HG02798 (cell line): ENCODE measurements at regions not wholly inside any gene's neighbourhood (a gene's known extent, or its start where the extent isn't known, plus 50 kb on each side); places are given as distances from the start of the nearest gene placed in this dataset.

Experiments used
- ATAC-seq: cut with Tn5 transposase; IDR thresholded peaks from one replicate; pipeline ENCODE4 v1.9.1; 2021; ENCODE audit warnings: mild to moderate bottlenecking; ENCODE audit not compliant: unreplicated experiment, poor library complexity

DNA sequence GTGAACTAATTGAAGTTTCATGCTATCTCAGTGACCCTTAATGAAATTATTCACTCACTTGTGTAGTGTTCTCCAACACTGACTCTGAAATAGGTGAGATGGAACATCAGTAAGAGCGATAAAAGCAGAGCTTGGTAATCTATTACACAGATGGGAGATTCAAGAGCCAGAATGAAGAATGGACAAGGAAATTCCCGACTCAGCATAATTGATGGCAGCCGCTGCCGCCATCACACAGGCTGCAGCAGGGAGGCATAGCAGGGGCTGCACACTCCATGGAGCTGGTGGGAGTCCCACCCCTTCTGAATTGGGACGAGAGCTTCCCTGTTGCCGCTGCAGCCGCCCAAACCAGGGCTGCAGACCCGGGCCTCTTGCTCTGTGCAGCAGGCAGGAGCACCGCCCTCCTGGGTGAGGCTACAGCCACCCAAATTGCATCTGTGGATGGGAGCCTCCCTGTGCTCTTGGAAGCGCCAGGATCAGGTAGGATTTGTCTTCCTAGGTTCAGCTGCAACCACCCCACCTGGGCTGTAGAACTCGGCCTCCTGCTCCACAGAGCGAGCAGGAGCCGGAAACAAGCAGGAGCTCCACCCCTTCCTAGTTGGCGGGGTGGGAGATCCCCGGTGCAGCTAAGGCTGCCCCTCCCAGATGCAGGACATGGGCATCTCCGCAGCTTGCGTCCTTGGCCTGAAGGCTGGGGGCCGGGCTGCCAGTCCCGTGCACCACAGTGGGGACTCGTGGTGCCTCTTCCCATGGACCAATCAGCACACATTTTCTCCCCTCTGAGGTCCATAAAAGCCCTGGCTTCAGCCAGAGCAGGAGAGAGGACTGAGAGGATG lies 535.1 kb upstream of the LUZP2 start:
- ATAC-seq = no peak

DNA sequence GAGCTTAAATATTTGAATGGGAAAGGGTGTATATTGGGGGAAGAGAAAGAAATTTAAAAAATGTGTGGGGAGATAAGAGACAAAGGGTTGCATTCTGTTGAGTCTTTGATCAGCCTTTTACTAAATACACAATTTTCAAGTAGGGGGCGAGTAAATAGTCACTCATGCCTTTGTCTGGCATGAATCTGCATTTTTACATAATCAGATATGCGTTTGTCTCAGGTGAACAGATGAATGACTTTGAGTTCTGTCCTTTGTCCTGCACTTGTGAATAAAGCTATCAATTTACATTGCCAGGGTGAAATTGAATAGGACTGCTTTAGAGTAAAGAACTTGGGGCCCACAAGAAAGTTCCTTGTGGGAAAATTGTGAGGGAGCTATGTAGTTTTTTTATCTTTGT lies 523.6 kb upstream of the LUZP2 start:
- ATAC-seq = no peak

DNA sequence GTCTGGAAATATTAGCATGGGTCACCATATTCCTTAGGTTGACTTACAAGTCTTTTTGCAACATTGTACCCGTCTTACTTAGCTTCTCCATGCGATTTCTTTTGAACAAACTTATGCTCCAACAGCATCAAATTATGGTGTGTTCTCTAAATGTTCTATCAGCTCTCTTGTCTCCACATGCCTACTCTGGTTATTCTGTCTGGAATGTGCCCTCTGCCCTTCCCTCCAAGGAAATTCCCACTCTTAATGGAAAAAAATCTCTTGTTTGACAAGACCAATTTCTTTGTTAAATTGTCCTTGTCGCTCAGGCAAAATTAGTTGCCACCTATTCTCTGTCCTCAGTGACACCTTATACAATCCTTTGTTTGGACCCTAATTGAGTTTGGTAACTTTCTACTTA lies 522.8 kb upstream of the LUZP2 start:
- ATAC-seq = no peak

DNA sequence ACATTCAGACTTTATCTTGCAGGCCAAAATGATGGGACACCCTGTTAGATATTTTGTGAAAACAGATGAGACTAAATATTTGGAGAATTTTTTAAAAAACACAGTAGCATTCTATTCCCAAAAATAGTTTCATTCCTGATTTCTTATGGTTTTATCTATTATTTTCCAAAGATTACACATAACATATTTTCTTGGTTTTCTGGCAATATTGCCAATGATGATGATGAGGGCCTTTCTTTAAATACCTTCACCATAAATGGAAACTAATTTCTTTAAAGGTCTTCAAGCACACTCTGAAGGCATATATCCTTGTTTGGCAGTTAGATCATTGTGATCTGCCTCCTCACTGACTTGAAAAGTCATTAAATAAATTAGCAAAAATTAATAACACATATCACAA lies 522.3 kb upstream of the LUZP2 start:
- no peak for ATAC-seq

DNA sequence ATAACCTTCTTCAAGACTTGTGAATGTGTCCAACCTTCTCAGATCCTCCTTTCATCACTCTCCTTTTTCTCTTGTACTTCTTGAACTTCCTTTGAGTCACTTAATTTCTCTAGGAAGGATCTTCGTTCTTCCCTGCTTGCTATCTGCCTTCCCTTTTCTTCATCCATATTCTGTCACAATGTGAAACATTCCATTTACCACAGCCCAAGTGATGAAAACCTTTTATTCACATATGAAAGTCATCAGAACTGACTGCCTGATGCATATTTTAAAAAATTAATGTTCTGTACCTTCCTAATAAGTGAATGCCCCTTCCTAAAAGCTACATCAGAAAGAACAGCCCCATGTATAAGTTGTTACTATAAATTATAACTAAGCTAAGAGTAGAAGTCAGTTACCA lies 520.4 kb upstream of the LUZP2 start:
- ATAC-seq = no peak

DNA sequence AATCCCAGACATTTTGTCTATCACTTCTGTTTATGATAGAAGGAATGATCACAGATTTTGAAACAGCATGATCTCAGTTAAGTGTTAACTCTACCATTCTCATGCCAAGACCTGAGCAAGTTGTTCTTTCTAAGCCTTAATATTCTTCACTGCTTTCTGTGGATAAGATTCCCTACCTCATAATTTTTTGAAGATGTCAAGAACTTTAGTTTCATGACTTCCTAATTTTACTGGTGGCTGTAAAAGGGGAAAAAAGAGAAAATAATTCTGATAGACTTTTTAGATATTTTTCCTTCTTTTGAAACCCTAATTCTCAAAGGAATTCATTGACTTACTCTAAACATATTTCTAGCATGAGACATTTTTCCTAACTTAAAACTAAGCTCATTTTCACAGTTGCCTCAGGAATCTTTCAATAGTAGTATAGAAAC lies 520.0 kb upstream of the LUZP2 start:
- ATAC-seq = no peak

DNA sequence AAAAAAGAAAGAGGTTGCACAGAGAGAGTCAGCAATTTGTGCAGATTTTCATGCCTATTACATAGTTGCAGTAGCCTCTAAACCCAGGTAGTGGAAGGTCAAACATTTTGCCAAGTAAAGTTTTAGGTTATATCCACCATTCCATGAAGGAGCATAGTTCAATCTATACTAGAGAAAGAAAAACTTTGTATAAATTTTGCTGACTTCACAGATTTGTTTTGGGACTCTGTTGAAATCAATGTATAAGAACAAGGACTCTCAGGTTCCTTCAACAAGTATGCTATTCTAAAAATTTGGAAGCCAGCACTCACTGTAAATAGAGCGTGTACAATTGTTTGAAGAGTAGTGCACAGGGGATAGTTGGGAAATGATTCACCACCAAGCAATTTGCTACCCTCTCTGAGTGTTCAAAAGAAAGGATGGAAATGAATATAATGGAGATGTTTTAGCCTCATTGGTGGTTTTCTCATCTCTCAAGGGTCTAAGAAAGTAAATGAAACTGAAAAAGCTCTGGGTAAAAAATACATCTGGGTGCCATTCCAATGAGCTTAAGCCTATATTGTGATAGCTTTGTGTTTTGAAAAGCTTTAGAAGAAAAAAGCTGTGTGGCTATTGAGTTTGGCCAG lies 508.4 kb upstream of the LUZP2 start:
- ATAC-seq = no peak

DNA sequence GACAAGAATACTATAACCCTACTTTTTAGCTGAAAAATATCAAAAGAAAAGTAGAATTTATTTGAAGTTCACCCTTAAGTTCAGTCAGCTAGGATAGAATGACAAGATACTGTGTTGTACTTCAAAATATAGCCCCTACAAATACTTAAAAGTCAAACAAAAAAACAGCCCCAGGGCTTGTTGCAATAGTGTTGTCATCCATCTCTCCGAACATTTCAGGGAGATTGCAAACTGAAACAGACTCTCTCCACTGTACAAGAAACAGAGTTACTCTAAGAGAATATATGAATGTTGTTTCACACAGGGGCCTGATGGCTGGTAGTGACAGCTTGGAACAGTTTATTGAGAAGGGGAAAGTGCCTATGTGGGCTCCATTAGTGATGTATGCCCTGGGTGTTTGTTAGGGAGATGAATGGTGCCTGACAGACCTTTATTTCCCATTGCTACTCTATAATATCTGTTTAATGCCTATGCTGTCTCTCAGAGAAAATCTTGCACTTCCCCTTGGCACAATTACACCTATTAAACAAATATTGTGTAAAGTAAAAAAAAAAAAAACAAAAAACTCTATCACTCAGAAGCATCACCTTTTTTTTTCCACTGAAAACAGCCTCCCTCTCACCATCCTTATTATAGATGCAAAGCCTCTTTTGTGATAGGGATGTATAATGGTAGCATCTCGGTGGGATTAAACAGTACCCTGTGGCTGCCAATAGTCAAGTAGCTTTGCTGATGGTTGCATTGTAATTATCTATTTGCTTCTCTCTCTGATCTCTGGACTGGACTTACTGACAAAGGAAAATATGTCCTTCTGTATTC lies 506.3 kb upstream of the LUZP2 start:
- no peak for ATAC-seq

DNA sequence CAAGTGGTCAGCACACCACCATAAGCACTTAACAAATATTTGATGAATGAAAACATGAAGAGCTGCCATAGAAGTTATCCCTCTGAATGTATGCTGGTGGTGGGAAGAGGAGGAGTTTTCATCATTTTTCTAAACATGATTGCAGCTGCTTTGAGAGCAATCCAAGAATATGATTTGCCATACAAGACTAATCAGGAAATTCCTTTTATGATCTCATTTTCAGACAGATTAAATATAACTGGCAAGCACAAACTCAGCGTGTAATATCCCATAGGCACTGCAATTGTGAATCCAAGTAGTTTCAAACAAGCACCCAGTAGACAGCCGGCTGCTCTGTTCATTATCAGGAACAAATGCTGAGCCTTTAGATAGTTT lies 505.7 kb upstream of the LUZP2 start:
- no peak for ATAC-seq

DNA sequence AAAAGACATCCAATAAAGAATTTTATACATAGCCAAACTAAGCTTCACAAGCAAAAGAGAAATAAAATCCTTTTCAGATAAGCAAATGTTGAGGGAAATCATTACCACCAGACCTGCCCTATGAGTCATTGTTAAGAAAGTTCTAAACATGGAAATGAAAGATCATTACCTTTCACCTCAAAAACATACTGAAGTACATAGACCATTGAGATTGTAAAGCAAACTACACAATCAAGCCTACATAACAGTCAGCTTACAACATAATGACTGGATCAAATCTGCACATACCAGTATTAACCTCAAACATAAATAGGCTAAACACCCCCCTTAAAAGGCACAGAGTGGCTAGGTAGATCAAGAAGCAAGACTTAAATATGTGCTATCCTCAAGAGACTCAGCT lies 501.0 kb upstream of the LUZP2 start:
- no peak for ATAC-seq

DNA sequence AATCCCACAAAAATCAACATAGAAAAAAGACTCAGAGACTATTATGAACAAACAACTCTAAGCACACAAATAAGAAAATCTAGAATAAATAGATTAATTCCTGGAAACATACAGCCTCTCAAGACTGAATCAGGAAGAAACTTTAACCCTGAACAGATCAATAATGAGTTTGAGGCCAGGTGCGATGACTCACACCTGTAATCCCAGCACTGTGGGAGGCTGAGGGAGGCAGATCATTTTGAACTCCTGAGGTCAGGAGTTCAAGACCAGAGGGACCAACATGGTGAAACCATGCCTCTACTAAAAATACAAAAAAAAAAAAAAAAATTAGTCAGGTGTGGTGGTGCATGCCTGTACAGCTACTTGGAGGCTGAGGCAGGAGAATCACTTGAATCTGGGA lies 499.5 kb upstream of the LUZP2 start:
- no peak for ATAC-seq

DNA sequence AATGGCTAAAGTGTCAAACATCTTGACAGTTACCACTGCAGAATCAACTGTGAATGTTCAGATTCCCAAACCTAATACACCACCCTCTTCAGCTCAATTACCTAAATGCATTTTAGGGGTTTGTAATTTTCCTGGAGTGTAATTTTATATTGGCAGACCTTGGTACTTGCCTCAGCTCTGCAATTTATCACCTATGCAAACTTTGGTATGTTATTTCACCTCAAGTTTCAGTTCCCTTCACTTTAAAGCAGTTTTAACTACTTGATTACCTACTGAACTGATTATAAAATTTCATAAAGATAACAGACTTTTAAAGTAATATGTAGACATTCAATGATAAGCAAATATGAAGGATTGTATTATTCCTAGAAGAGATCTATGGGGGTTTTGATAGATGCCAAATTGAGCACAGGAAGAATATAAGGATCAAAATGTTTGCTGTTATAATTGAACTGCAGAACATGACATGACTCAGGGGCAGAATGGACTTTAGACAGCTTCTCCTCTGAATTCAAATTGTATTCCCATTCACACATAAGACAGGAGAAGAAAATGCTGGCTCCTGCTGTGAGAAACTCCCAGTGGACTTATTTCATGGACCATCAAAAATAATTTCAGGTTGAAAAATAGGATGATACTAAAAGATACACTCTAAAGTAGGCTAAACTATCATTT lies 491.5 kb upstream of the LUZP2 start:
- ATAC-seq = no peak

DNA sequence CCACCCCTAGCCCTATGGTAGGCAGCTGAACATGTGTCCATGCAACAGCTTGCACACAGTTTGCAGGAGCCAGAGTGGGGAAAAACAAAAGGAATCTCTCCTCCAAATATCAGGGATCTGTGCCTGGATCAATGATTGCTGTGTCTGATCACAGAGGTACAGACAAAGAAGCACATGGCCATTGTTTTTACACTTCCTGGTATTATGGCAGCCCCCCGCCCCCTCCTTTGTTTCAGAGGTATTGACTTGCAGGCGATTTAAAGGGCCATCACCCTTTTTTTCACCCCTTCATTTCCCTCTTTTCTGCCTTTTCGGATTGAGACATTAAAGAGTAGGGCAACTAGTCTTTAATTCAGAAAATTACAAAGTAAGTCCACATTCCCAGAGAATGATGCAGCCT lies 453.0 kb upstream of the LUZP2 start:
- no peak for ATAC-seq

DNA sequence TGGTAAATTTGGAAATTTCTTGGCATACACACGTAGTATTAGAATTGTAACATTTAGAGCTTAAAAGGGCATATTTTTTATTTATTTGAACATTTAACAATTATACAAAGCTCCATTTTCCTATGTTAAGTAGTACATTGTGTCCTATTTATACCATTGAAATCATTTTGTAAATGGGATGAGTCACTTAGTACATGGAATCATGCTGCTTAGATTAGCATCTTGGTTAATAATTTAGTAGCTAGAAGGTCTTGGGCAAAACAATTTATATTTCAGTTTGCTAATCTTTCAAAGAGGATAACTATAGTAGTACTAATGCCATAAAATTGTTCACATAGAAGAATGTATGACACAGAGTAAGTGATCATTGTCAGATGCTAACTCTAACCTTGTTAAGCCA lies 450.1 kb upstream of the LUZP2 start:
- no peak for ATAC-seq

DNA sequence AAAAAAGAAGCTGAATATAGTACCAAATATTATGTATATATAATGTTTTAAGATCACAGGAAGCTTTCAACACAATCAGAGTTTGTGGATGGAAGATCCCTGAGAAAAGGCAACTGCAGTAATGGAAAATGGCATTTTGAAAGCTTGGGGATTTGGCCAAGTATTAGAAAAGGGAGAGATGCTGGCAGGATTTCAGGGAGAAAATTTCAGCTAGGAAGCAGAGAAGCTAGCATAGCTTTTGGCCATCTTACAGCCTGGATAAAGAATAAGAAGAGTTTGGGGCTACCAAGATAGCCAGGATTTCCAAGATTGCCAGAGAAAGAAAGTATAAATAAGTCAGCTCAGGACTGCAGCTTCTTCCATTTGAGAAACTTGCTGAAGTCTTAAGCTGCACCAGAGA lies 440.8 kb upstream of the LUZP2 start:
- no peak for ATAC-seq

DNA sequence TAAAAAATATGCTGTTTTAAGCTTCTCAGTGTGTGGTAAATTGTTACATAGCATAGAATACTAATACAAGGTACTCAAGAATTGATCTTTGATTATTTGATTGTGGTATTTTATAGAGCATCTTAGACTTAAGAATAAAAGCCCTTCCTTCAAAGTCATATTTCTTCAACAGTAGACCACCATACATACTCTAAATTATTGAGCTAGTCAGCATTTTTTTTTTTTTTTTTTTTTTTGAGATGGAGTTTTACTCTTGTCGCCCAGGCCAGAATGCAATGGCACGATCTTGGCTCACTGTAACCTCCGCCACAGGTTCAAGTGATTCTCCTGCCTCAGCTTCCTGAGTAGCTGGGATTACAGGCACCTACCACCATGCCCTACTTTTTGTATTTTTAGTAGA lies 436.7 kb upstream of the LUZP2 start:
- ATAC-seq = no peak

DNA sequence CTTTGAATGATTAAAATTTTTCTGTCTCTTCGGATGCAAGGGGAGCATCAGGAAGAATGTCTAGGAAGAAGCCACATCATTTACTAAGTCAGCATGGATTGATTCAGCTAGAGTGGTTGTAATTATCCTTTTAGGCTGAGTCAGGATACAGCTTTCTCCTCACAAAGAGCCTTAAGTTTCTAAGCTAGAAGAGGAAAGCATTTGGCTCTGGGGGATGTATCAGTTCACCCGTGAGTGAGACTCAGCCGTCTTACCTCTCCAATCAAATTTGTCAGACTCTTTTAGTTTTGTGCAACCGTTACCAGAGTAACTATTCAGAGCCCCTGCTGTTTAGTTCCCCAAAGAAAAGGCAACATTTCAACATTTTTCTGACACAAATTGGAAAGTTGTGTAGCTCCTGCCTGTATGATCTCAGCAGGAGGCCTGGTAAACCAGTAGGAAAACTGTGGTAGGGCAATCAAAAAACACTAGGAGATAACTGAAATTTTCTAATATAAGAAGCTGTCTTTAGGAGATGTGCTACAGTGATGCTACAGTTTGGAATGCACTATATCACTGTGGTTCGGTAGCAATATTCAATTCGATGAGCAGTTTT lies 432.4 kb upstream of the LUZP2 start:
- ATAC-seq = no peak

DNA sequence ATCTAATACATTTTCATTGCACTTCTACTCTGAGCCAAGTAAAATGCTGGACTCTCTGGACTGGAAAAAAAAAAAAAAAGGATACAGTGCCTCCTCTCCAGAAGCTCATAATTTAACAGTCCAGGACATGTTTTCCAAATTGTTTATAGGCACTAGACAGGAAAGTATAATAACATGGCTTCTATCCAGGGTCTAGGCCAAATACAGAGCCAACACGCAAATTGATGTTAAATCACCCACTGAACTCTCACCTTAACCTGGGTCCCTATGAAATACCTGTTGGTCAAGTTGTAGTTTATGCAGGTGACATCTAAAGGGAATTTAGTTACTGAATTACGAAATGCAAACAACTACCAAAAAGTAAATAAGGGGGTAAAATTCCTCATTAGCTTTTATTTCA lies 428.7 kb upstream of the LUZP2 start:
- ATAC-seq = no peak

DNA sequence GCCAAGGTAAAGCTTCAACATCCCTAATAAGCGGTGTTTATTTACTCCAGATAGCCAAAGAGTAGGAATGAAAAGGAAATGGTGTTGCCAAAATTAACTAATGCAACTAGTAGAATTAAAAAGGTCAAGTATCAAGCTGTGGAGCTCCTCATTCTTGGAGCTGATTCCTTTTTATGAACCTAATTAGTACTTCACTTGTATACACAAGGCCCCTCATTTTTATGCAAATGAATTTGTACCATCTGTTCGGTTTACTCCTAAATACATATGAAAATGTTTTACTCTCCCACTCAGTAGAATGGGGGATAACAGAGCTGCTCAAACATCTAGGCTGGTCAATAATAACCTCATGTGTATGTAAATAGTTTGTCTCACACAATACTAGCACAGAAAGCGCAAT lies 426.4 kb upstream of the LUZP2 start:
- ATAC-seq = no peak

DNA sequence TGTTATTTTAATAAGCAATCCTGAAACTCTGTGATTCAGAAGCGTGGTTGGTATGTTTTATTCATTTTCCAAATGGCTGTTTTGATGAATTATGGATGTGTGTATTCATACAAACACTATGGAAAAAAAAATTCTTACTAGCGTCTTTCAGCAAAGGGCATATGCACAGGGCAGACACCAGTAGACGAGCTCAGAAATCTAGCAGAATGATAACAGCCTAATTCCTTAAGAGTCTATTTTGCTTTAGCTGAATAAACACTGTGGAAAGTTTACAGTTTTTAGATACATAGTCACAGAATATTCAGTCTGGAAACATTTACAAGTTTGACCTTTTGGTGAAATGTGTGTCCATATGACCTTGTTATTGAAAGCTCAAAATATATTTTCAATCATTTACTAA lies 418.8 kb upstream of the LUZP2 start:
- no peak for ATAC-seq
